Mucosa of descending colon (tissue), 3 donors: ENCODE measurements at regions not wholly inside any gene's neighbourhood (a gene's known extent, or its start where the extent isn't known, plus 50 kb on each side); places are given as distances from the start of the nearest gene placed in this dataset.

Experiments used
- ATAC-seq: fragments of 200-7000 bp; cut with Tn5 transposase; one replicate; pipeline ENCODE4 v1.9.1; 2020; ENCODE audit warnings: mild to moderate bottlenecking, moderate library complexity
- DNase-seq, 3 donors: peaks; one replicate each; pipeline ENCODE4 v3.0.0-alpha.2; 2020
- H3K36me3 ChIP-seq: fragments of 200-600 bp; one replicate; pipeline ENCODE4 v1.8.0; 2021; ENCODE audit warnings: low read depth, mild to moderate bottlenecking
- H3K4me1 ChIP-seq: fragments of 200-600 bp; one replicate; pipeline ENCODE4 v1.8.0; 2021; ENCODE audit warnings: low read depth, mild to moderate bottlenecking
- H3K4me3 ChIP-seq: fragments of 200-600 bp; one replicate; pipeline ENCODE4 v1.8.0; 2021; ENCODE audit warnings: mild to moderate bottlenecking
- H3K9me3 ChIP-seq: fragments of 200-600 bp; one replicate; pipeline ENCODE4 v1.8.0; 2021; ENCODE audit warnings: mild to moderate bottlenecking
- intact Hi-C, 2 donors: fragments of 100-400 bp; cut with DNase I in 1 of 2; cut with micrococcal nuclease in 1 of 2; formaldehyde crosslinking; loops; one replicate each; pipeline versions ENCODE4 v1.11.0 to v1.11.1; 2022; cut with DNase I, micrococcal nuclease
- TF ChIP-seq, protein P1 (sequence below): fragments of 200-600 bp; IDR thresholded peaks from one replicate; pipeline ENCODE4 v1.8.0; 2022; ENCODE audit warnings: antibody characterized with exemption, mild to moderate bottlenecking
- donor health status: DM: no; HTN: no; CAD: no; lungs with moderate emphysema.
- donor health status: DM: no; HTN: no; CAD: no.
- donor health status: DM: no; HTN: yes; CAD: no.

DNA sequence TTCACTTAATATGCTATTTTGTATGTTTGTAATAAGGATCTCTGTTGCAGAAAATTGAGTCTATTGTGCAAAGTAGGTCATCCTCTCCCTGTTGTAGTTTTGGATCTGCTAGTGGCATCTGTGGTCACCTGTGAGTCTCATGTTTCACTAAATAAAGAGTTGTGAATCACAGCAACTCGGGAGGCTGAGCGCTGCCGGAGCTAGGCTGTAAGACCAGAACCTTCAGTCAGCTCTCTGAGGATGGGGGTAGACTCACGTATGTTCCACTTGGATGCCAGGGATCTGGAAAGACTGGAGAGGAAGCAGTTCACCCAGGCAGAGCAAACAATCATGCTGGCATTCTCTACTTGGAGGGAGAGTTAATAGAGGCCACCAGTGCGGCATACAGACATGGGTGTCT, 187.3 kb upstream of the FOXA2 start:
- no peaks in the 10 kb centered on the region for H3K36me3 ChIP-seq
- H3K9me3 ChIP-seq, result no peaks in the 10 kb centered on the region
- no peak for DNase-seq
- TF ChIP-seq, protein P1, sequence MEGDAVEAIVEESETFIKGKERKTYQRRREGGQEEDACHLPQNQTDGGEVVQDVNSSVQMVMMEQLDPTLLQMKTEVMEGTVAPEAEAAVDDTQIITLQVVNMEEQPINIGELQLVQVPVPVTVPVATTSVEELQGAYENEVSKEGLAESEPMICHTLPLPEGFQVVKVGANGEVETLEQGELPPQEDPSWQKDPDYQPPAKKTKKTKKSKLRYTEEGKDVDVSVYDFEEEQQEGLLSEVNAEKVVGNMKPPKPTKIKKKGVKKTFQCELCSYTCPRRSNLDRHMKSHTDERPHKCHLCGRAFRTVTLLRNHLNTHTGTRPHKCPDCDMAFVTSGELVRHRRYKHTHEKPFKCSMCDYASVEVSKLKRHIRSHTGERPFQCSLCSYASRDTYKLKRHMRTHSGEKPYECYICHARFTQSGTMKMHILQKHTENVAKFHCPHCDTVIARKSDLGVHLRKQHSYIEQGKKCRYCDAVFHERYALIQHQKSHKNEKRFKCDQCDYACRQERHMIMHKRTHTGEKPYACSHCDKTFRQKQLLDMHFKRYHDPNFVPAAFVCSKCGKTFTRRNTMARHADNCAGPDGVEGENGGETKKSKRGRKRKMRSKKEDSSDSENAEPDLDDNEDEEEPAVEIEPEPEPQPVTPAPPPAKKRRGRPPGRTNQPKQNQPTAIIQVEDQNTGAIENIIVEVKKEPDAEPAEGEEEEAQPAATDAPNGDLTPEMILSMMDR, result no peak
- no peak for ATAC-seq
- H3K4me3 ChIP-seq, result no peak overlapping the region
- H3K4me1 ChIP-seq, result peaks cover 2% of the 10 kb centered on the region
- intact Hi-C loops, result no loop called here

DNA sequence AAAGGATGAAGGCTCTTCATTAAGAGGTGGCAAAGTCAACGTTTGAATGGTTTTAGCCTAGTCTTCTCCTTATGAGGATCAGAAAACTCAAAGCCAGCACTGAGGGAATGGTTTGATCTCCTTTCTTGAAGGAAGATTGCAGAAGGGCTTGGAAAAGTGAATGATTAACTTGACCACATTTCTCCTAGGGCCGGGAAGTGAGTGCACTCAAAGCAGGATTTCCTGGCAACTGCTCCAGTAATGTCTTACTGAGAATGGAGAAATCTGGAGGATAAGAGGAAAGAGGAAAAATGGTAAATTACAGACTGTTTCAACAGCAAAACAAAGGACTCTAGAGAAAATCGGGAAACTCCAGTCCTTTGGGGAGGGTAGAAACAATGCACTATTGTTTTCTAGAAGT, 189.0 kb upstream of the FOXA2 start:
- TF ChIP-seq, protein P1, result no peak
- no peak overlapping the region for H3K4me3 ChIP-seq
- intact Hi-C loops, result no loop called here
- H3K4me1 ChIP-seq, result peaks cover 2% of the 10 kb centered on the region
- no peaks in the 10 kb centered on the region for H3K36me3 ChIP-seq
- ATAC-seq, result peak; percentile 65
- H3K9me3 ChIP-seq, result no peaks in the 10 kb centered on the region
- DNase-seq, result peak in 1 of 3 donors; percentile 4

DNA sequence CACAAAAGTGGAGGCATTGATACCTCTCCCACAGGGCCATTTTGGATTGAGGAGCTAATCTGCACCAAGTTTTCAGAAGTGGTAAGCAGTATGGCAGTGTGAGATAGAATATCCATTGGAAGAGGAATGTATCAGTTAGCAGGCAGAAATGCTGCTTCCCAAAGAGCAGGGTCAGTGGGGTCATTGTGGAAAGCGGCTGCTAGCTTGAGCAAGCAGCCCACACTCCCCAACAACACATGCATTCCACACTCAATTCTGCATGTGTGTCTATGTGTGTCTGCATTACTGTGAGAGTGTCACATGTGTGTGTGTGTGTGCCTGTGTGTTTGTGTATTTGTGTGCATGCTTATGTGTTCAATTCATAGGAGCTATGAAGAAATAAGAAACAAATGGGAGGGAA, 190.9 kb upstream of the FOXA2 start:
- H3K9me3 ChIP-seq, result no peaks in the 10 kb centered on the region
- intact Hi-C loops, result no loop called here
- H3K4me1 ChIP-seq, result peaks cover 2% of the 10 kb centered on the region
- TF ChIP-seq, protein P1, result no peak
- DNase-seq (no peak), ATAC-seq (no peak)
- no peak overlapping the region for H3K4me3 ChIP-seq
- no peaks in the 10 kb centered on the region for H3K36me3 ChIP-seq

DNA sequence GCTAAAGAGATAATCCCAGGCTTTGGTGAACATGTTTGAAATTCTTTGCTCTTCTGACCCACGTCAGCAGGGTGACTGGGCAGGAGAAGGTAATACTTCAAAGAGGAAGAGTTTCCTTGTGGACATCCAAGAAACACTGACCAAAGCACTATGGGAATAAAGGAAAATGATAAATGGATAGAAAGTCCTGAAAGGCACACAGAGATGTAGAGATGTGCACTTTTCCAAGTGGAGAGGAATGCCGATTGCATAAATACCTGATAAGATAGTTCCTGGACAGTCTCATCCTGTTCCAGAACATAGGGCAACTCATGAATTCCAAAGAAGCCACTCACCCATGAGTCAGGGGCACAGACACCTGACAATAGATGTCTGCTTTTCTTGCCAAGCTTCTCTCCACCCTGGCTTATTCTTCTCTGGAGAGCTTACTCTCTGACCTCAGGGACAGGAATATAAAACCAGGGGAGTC, 191.3 kb upstream of the FOXA2 start:
- Histone ChIP-seq H3K4me1 (peaks cover 2% of the 10 kb centered on the region), H3K36me3 (no peaks in the 10 kb centered on the region), H3K4me3 (no peak overlapping the region), H3K9me3 (no peaks in the 10 kb centered on the region)
- no peak for ATAC-seq
- TF ChIP-seq, protein P1, result no peak
- intact Hi-C loops, result no loop called here
- no peak for DNase-seq

DNA sequence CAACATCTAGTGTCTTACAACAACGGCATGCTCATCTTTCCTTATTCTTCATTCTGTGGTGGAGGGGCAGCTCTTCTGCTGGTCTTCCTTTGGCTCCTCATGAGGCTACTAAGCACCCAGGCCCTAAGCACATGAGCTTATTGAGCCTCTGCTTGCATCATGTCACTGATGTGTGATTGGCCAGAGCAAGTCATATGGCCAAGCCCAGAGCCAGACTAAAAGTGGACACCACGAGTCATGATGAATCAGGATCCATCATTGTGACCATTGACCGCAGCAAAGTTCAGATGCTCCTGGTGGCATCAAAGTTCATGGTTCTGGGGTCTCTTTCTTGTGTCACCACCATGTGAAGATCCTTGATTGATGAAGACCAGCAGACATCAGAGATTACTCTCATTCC, 192.0 kb upstream of the FOXA2 start:
- H3K36me3 ChIP-seq, result no peaks in the 10 kb centered on the region
- H3K4me3 ChIP-seq, result no peak overlapping the region
- DNase-seq (no peak), ATAC-seq (no peak)
- TF ChIP-seq, protein P1, result no peak
- intact Hi-C loops, result no loop called here
- H3K4me1 ChIP-seq, result peaks cover 2% of the 10 kb centered on the region
- H3K9me3 ChIP-seq, result no peaks in the 10 kb centered on the region

DNA sequence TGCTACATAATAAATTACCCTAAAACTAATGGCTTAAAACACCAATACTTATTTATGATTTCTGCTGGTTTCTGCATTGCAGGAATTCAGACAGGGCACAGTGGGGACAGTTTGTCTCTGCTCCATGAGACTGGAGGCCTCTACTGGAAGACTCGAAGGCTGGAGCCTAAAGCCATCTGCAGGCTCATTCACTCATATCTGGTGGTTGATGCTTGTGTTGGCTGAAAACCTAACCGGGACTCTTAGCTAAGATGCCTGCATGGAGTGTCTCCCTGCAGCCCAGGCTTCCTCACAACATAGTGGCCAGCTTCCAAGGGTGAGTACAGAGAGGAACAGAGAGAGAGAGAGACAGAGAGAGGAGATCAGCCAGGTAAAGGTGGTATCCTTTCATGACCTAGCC, 195.5 kb upstream of the FOXA2 start:
- TF ChIP-seq, protein P1, result no peak
- intact Hi-C loops, result no loop called here
- Histone ChIP-seq H3K36me3 (no peaks in the 10 kb centered on the region), H3K4me3 (no peak overlapping the region), H3K9me3 (no peaks in the 10 kb centered on the region), H3K4me1 (no peaks in the 10 kb centered on the region)
- ATAC-seq, result no peak
- no peak for DNase-seq
